Esophagus squamous epithelium (tissue), 4 donors: ENCODE measurements at regions not wholly inside any gene's neighbourhood (a gene's known extent, or its start where the extent isn't known, plus 50 kb on each side); places are given as distances from the start of the nearest gene placed in this dataset.

Experiments used
- POLR2A ChIP-seq, 4 donors: fragments of 450-650 bp; IDR thresholded peaks; one replicate each; pipeline ENCODE4 v1.6.1; 2017; ENCODE audit warnings: antibody characterized with exemption in 4 of 4, mild to moderate bottlenecking in 4 of 4, moderate library complexity in 3 of 4
- TF ChIP-seq, protein P1 (sequence below), 6 experiments: fragments of 450-650 bp in 4 of 6; fragments of 200-600 bp in 2 of 6; sonication (generic) in 2 of 6; IDR thresholded peaks; one replicate each; pipeline ENCODE4 v1.5.1; 2016 to 2019; ENCODE audit warnings: antibody characterized with exemption in 6 of 6, mild to moderate bottlenecking in 4 of 6, moderate library complexity in 4 of 6

GRCh38 chr4:189374176-189374575 is 566.5 kb upstream of the FRG1 start:
- TF ChIP-seq, protein P1, sequence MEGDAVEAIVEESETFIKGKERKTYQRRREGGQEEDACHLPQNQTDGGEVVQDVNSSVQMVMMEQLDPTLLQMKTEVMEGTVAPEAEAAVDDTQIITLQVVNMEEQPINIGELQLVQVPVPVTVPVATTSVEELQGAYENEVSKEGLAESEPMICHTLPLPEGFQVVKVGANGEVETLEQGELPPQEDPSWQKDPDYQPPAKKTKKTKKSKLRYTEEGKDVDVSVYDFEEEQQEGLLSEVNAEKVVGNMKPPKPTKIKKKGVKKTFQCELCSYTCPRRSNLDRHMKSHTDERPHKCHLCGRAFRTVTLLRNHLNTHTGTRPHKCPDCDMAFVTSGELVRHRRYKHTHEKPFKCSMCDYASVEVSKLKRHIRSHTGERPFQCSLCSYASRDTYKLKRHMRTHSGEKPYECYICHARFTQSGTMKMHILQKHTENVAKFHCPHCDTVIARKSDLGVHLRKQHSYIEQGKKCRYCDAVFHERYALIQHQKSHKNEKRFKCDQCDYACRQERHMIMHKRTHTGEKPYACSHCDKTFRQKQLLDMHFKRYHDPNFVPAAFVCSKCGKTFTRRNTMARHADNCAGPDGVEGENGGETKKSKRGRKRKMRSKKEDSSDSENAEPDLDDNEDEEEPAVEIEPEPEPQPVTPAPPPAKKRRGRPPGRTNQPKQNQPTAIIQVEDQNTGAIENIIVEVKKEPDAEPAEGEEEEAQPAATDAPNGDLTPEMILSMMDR (IDR thresholded peaks at IDR 0.05) = no peak
- TF ChIP-seq POLR2A (IDR thresholded peaks at IDR 0.05) = no peak
